A673 (cell line): ENCODE measurements at regions not wholly inside any gene's neighbourhood (a gene's known extent, or its start where the extent isn't known, plus 50 kb on each side); places are given as distances from the start of the nearest gene placed in this dataset.

Source experiments
- CTCF ChIP-seq: fragments of 300-800, 200-600 bp; sonication (generic); conservative IDR thresholded peaks from 2 replicates; pipeline ENCODE4 v1.5.1; 2017; ENCODE audit warnings: low read depth, mild to moderate bottlenecking, antibody characterized with exemption, low read length, moderate library complexity, mixed read lengths
- EZH2 ChIP-seq: fragments of 200-600 bp; sonication (generic); IDR thresholded peaks from 2 replicates; pipeline ENCODE4 v1.6.1; 2017; ENCODE audit warnings: borderline replicate concordance, low read depth, mild to moderate bottlenecking, mixed read lengths, antibody characterized with exemption, low read length; ENCODE audit not compliant: poor library complexity, severe bottlenecking

GRCh38 chr12:126837697-126838096 is 1429.3 kb upstream of the TMEM132C start:
- TF ChIP-seq CTCF = no peak
- TF ChIP-seq EZH2 = no peak
